ENCODE measurements at regions not wholly inside any gene's neighbourhood (a gene's known extent, or its start where the extent isn't known, plus 50 kb on each side); places are given as distances from the start of the nearest gene placed in this dataset.
"Not testable (repeated sequence)": the region's sequence is repeated elsewhere in the genome, so short reads cannot be mapped to it uniquely, and the experiment has no call there.

DNA sequence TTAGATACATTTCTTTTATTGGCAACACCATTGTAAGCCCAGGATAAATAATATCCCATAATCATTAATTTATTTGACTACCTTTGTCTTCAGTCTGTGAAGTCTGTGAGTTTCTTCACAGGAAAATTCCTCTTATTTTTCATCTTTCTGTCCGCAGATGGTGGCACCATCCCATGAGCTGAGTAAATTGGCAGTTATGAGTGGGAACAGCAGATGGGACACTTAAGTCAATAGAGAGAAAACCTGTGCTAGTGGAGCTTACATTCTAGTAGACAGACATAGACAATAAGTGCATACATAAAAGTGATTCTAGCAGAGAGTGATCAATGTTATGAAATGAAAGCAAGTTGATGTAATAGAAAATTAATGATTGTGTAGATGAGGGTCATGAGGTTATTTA, 638.2 kb upstream of the MIR17HG start:
- DNase-seq: no peak

DNA sequence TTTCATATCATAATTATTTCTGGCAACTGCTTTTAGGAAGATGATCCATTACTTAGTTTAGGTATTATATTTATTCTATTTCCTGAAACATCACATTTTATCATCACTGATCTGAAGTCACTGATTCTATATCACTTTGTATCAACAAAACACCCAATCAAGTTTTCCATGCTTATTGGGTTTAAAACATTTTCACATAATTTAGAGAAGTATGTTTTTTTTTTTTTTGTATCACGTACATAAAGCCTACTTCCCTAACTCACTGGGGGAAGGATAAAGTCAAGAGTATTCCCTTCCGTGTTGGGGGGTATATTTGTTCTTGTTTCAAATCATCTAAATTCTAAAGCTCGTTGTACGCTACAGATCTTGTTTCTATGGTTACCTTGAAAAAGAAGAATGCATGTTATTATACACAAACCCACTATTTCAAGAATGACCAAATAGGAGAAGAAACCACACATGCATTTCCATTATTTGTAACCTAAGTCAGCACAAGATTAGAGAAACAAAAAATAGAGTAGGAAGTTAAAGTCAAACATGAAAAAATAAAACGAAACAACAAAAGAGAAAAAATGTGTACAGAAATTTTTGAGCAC, 637.2 kb upstream of the MIR17HG start:
- DNase-seq: no peak

DNA sequence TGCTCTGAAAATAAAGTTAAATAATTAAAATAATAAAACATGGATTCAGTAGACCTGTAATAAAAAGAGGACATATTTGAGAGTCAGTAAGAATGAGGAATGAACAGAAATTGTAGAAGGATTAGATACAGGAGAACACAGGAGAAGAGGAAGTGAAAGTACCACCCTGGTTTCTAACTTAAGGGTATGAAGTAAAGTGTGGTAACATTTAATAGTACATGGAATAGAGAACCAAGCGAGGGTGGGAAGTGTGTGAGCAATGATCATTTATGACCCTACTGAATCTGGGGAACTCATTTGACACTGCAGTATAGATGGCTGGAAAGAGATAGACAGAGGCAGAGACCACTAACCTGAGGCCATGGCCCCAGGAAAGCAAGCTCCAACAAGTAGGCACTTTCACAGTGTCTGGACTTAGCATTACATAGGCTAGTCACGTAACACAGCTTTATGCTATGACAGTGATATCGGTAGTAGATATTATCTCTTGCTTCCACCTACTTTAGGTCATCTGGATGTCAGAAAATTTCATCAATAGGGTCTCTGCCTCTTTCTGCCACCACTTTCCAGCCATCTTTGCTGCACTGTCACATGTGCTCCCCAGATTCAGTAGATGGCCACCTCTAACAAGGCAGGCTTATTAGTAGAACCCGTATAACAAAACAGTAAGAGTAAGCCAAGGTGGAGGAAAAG, 633.9 kb upstream of the MIR17HG start:
- DNase-seq: no peak

DNA sequence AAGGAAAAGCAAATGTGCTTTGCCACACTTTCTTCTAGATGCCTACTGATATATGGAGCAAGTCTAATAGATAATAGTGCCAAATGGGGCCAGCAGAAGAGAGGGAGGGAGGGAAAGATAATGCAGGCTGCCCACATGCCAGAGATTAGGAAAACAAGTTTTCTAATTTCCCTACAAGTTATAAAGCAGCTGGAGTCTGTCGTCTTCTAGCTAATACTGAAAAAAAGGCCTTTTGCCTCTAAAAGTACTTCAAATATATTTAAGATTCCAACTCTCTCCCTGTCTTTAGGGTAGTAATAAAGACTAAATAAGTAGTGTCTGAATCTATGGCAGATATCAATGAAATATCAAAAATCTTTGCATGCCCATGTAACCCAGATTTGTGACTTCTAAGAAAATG, 632.0 kb upstream of the MIR17HG start:
- no peak for DNase-seq

DNA sequence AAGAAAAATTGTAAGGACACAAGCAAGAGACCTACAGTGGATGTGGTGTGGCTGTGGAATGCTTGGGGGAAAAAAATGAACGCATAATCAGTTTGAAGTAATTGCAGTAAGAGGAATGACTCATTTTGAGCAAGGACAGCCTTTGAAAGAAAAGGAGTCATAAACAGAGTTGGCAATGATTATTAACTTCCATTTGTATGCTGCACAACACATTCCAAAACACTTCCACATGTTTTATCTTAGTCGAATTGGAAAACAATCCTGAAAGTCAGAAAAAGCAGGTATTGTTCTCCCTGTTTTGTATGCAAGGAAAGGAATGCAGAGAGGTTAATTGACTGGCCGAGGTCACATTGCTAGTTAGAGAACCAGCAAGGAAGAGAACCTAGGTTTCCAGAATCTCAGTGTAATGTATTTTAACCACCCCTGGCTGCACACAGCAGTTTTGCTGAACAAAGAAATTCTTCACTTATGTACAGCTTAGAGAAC, 630.0 kb upstream of the MIR17HG start:
- peak; percentile 82 for DNase-seq

GRCh38 chr13:90719461-90719860, 628.0 kb upstream of the MIR17HG start:
- no peak for DNase-seq

DNA sequence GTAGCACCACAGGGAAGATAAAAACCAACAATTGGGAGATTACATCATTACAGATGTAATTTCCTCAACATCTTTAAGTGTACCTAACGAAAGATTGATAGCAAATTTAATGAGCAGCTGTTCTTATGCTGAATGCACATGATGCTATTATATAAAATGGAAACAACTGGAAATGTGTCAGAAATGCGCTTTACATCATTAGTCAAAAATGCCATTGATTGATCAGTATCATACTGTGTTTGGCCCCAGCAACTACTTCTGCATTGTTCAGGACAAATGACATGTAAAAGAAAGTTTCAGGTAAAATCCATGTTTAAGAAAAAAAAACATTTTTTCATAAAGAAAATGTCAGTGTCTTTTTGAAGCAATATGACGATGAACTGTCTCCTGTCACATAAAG, 625.5 kb upstream of the MIR17HG start:
- DNase-seq: no peak

DNA sequence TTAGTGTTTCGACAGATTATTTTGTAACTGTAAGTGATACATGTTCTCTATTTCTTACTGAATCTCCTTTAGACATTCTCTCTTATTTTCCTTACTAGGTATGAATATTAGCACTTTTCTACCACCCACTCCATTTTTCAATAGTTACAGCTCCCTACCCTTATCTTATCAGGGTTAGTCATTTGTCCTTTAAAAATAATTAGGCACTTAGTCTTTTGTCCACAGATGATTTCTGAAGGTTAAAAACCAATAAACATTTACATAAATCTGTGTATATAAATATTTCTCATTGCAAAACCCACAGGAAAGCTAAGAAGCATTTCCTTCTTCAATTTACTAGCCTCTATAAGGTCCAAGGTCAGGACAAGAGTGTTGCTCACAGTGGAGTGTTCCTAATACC, 624.1 kb upstream of the MIR17HG start:
- no peak for DNase-seq

DNA sequence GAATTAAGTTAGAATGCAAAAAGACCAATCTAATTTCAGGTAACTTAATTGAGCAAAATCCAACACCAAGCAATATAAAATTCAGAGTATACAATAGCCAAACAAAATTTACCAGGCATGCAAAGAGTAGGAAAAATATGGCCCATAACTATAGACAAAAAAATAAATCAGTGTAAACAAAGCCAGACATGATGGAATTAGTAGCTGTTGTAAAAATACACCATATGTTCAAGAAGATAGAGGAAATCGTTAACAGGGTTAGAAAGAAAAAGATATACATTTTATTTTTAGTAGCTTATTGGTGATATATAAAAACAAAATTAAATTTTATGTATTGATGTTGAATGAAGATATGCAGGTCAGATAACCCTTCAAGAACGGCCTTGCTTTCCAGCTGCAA, 621.1 kb upstream of the MIR17HG start:
- no peak for DNase-seq

GRCh38 chr13:90732049-90732448, 615.4 kb upstream of the MIR17HG start:
- DNase-seq: no peak

DNA sequence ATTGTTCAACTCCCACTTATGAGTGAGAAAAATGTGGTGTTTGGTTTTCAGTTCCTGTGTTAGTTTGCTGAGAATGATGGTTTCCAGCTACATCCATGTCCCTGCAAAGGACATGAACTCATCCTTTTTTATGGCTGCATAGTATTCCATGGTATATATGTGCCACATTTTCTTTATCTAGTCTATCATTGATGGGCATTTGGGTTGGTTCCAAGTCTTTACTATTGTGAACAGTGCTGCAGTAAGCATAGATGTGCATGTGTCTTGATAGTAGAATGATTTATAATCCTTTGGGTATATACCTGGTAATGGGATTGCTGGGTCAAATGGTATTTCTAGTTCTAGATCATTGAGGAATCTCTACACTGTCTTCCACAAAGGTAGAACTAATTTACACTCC, 613.0 kb upstream of the MIR17HG start:
- DNase-seq: not testable (repeated sequence)

- DNase-seq: peak; percentile 40
Observed at GRCh38 chr13:90738881-90739280, 608.6 kb upstream of the MIR17HG start.

DNA sequence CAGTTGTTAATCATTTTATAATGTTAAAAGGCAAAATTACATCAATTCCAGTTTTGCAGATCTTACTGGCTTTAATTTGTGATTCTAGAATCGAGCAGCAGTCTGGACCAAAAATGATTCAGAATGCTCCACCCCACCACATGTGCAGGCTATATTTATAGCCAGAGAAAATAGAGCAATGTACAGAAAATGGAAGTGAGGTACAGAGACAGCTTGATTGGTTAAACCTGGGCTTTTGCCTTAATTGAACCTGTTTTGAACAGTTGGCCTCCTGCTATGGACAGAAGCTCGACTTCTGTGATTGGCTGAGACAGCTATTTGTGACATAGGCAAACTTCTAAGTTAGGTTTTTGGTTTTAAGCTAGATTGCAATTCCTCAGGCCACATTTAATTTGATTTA, 607.4 kb upstream of the MIR17HG start:
- no peak for DNase-seq

GRCh38 chr13:90742381-90742780, 605.1 kb upstream of the MIR17HG start:
- no peak for DNase-seq

- no peak for DNase-seq
Observed at GRCh38 chr13:90746230-90746629, 601.3 kb upstream of the MIR17HG start.

GRCh38 chr13:90750021-90750420, 597.5 kb upstream of the MIR17HG start:
- DNase-seq: no peak

GRCh38 chr13:90751026-90751425, 596.5 kb upstream of the MIR17HG start:
- no peak for DNase-seq

DNA sequence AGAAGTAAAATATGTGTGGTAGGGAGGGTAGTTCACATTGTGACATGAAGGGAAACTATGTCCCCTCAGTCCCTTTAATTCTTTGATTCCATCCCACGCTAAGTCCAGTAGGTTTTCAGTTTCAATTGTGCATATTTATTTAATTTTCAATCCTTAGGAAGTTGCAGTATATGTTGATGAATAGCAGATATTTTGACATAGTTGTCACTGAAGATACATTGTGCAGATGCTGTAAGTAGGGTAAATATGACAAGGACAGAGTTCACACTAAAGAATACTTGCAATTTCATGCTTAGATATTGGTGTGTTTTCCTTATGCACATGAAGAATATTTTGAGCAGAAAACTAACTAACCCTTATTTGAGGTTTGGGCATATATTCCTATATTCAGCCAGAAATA, 595.4 kb upstream of the MIR17HG start:
- DNase-seq: no peak

GRCh38 chr13:90757127-90757680, 590.3 kb upstream of the MIR17HG start:
- DNase-seq: no peak

DNA sequence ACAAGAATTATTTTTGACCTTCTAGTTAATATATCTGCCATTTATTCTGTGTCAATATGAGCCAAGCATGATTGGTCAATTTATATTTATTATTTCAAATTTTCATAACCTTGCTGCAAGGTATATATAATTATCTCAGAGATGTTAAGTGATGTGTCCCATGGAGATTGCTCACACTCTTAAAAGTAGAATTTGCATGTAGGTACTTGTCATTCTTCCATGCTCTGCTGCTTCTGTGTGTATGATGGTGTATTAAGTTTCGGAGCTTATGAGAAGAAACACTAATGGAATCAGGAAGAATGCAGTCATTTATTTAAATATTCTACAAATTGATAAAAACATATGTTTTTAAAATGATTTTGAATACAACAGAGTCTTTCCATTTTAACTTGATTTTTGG, 586.8 kb upstream of the MIR17HG start:
- DNase-seq: no peak

GRCh38 chr13:90763476-90764150, 583.9 kb upstream of the MIR17HG start:
- DNase-seq: no peak

GRCh38 chr13:90766386-90766902, 581.0 kb upstream of the MIR17HG start:
- no peak for DNase-seq

- no peak for DNase-seq
Observed at GRCh38 chr13:90768116-90768515, 579.4 kb upstream of the MIR17HG start.
